NB4 (cell line): ENCODE measurements at regions not wholly inside any gene's neighbourhood (a gene's known extent, or its start where the extent isn't known, plus 50 kb on each side); places are given as distances from the start of the nearest gene placed in this dataset.

Experiments
- DNase-seq: peaks from one replicate; pipeline ENCODE4 v3.0.0; 2010; ENCODE audit warnings: low read depth
- H3K4me3 ChIP-seq: one replicate; pipeline ENCODE4 v1.5.1; 2011; ENCODE audit warnings: mild to moderate bottlenecking, low read depth, low read length, moderate library complexity
- MAX ChIP-seq: IDR thresholded peaks from 2 replicates; pipeline ENCODE4 v1.6.1; 2011; ENCODE audit warnings: low read depth, low read length
- MYC ChIP-seq: IDR thresholded peaks from 2 replicates; pipeline ENCODE4 v1.6.1; 2011; ENCODE audit warnings: low read depth, low read length
- POLR2A ChIP-seq: IDR thresholded peaks from 2 replicates; pipeline ENCODE4 v1.6.1; 2011; ENCODE audit warnings: mild to moderate bottlenecking; ENCODE audit not compliant: insufficient read length; ENCODE audit errors: extremely low read depth
- TF ChIP-seq, protein P1 (sequence below): IDR thresholded peaks from one replicate; pipeline ENCODE4 v1.5.1; 2012; ENCODE audit warnings: low read depth, low read length

- DNase-seq, result no peak
- TF ChIP-seq POLR2A, result no peak
- TF ChIP-seq, protein P1, sequence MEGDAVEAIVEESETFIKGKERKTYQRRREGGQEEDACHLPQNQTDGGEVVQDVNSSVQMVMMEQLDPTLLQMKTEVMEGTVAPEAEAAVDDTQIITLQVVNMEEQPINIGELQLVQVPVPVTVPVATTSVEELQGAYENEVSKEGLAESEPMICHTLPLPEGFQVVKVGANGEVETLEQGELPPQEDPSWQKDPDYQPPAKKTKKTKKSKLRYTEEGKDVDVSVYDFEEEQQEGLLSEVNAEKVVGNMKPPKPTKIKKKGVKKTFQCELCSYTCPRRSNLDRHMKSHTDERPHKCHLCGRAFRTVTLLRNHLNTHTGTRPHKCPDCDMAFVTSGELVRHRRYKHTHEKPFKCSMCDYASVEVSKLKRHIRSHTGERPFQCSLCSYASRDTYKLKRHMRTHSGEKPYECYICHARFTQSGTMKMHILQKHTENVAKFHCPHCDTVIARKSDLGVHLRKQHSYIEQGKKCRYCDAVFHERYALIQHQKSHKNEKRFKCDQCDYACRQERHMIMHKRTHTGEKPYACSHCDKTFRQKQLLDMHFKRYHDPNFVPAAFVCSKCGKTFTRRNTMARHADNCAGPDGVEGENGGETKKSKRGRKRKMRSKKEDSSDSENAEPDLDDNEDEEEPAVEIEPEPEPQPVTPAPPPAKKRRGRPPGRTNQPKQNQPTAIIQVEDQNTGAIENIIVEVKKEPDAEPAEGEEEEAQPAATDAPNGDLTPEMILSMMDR, result no peak
- TF ChIP-seq MAX, result no peak
- no peak for TF ChIP-seq MYC
- H3K4me3 ChIP-seq, result no peak overlapping the region
These were observed 132.8 kb upstream of the SPATS2L start for GRCh38 chr2:200173691-200174090.

DNA sequence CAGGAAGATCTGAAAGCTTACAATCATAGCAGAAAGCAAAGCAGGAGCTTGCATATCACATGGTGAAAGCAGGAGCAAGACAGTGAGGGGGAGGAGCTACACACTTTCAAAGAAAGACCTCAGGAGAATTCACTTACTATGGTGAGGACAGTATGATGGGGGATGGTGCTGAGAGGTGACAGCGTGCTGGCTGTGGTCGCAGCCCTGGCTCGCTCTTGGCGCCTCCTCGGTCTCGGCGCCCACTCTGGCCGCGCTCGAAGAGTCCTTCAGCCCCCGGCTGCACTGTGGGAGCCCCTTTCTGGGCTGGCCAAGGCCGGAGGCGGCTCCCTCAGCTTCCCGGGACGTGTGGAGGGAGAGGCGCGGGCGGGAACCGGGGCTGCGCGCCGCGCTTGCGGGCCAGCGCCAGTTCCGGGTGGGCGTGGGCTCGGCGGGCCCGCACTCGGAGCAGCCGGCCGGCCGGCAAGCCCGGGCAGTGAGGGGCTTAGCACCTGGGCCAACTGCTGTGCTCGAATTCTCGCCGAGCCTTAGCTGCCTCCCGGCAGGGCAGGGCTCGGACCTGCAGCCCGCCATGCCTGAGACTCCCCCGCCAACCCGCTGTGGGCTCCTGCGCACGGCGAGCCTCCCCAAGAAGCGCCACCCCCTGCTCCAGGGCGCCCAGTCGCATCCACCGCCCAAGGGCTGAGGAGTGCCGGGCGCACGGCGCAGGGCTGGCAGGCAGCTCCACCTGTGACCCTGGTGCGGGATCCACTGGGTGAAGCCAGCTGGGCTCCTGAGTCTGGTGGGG lies 131.9 kb upstream of the SPATS2L start:
- no peak overlapping the region for H3K4me3 ChIP-seq
- DNase-seq, result no peak
- TF ChIP-seq MAX, result no peak

DNA sequence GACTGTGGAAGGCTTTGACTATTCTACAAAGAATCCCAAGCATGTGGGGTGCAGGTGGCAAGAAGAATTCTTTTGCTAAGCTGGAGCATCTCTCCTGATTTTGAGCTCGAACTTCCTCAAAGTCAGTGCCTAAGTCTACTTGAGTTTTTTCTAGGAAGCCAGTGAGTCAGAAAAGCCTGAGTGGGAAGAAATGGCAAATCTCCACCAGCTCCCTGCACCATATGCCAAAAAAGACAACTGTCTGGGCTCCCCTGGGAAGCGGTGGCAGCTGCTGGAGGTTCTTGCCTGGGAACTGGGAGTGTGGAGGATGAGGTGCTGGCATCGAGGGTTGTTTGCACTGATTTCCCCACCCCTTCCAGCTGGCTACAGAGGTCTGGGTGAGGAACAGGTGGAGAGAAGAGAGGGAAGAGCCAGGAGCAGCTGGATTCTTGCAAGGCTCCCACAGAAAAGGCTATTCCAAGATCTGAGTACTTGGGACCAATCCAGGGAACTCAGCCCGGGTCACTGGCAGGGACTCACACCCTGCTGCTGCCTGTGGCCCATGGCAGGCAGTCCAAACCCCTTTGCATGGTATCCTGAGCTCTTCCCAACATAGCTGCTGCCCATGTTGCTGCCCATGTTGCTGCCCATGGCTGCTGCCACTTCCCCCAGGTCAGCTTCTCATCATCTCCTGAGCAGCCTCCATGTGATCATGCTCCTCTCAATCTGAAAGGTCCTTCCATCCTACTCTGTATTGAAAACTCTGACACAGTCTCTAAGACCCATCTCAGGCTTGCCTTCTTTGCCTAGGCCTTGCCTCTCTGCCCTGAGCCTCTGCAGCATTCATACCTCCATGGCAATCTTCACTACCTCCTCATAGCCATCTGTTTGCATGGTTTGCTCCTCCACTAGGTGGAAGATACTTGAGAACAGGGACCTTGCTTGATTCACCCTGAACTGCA lies 128.3 kb upstream of the SPATS2L start:
- TF ChIP-seq MYC (no peak), POLR2A (no peak), MAX (no peak)
- TF ChIP-seq, protein P1, result no peak
- H3K4me3 ChIP-seq, result no peak overlapping the region
- DNase-seq, result no peak

DNA sequence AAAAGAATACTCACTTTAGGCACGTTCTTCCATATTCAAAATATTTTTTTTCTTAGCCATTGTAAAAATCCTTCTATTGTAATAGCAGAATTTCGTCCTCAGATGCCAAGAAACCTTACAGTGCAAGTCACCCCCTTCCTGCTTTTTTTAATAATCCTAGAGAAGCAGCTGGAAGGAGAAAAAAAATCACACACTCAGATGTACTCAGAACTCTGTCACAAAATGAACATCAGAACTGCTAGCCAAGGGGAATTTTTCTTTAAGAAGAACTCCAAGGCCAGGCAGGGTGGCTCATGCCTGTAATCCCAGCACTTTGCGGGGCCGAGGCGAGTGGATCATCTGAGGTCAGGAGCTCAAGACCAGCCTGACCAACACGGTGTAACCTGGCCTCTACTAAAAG lies 127.3 kb upstream of the SPATS2L start:
- TF ChIP-seq POLR2A (no peak), MYC (no peak), MAX (no peak)
- TF ChIP-seq, protein P1, result no peak
- no peak overlapping the region for H3K4me3 ChIP-seq
- DNase-seq, result no peak

- no peak overlapping the region for H3K4me3 ChIP-seq
- no peak for DNase-seq
- TF ChIP-seq, protein P1, result no peak
- TF ChIP-seq MAX (no peak), MYC (no peak), POLR2A (no peak)
These were observed 125.5 kb upstream of the SPATS2L start for GRCh38 chr2:200180943-200181342.

- H3K4me3 ChIP-seq, result no peak overlapping the region
- DNase-seq, result no peak
- TF ChIP-seq POLR2A, result no peak
- TF ChIP-seq MAX, result no peak
- TF ChIP-seq MYC, result no peak
- TF ChIP-seq, protein P1, result no peak
These were observed 124.7 kb upstream of the SPATS2L start for GRCh38 chr2:200181755-200182154.
